Lower leg skin (tissue), 4 donors: ENCODE measurements at regions not wholly inside any gene's neighbourhood (a gene's known extent, or its start where the extent isn't known, plus 50 kb on each side); places are given as distances from the start of the nearest gene placed in this dataset.
"Not testable (repeated sequence)": the region's sequence is repeated elsewhere in the genome, so short reads cannot be mapped to it uniquely, and the experiment has no call there.

ENCODE experiments used
- DNase-seq, 2 donors: peaks; one replicate each; pipeline ENCODE4 v3.0.0-alpha.2; 2019; ENCODE audit warnings: low spot score in 2 of 2
- H3K4me3 ChIP-seq: fragments of 200-600 bp; sonication (generic); 2 replicates; pipeline ENCODE4 v1.5.1; 2017; ENCODE audit warnings: mild to moderate bottlenecking, low read depth; ENCODE audit not compliant: poor library complexity, severe bottlenecking
- POLR2A ChIP-seq, 2 donors: fragments of 450-650 bp; IDR thresholded peaks; one replicate each; pipeline ENCODE4 v1.6.1; 2016 to 2017; ENCODE audit warnings: antibody characterized with exemption in 2 of 2, mild to moderate bottlenecking in 1 of 2, moderate library complexity in 1 of 2
- WGBS, 2 donors: methylation state at CpG; one replicate each; pipeline ENCODE4 v1.1.5; 2018; 5-methylcytosine and 5-hydroxymethylcytosine counted together
- intact Hi-C: fragments of 100-400 bp; cut with DNase I; formaldehyde crosslinking; loops from one replicate; pipeline ENCODE4 v1.15.0; 2023; ENCODE audit warnings: low total_unique reads
- TF ChIP-seq, protein P1 (sequence below), 3 donors: fragments of 450-650 bp; IDR thresholded peaks; one replicate each; pipeline ENCODE4 v1.5.1; 2016; ENCODE audit warnings: antibody characterized with exemption in 3 of 3, mild to moderate bottlenecking in 3 of 3, moderate library complexity in 2 of 3

DNA sequence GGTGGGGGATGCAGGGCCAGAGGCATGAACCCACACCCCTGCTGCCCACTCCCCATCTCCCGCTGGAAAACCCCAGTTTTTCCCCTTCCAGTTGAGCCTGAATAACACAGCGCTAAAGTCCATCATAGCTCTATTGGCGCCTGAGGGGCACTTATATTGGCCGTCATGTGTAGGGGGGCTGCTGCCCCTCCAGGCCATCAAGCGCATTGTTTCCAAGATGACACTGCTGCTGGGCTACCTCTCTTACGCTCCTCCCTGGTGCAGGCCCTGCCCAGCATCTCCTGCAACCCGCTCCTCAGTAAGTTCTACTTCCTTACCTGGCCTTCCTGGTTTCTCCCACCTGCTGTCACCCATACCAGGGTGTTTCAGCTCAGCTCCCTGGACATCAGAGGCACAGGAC, 205.0 kb upstream of the RPL34 start:
- no peak overlapping the region for H3K4me3 ChIP-seq
- WGBS, 2 donors = 93 to 97% methylated on average over 7 of the region's 7 CpGs
- DNase-seq = no peak
- TF ChIP-seq POLR2A (IDR thresholded peaks at IDR 0.05) = no peak
- TF ChIP-seq, protein P1, sequence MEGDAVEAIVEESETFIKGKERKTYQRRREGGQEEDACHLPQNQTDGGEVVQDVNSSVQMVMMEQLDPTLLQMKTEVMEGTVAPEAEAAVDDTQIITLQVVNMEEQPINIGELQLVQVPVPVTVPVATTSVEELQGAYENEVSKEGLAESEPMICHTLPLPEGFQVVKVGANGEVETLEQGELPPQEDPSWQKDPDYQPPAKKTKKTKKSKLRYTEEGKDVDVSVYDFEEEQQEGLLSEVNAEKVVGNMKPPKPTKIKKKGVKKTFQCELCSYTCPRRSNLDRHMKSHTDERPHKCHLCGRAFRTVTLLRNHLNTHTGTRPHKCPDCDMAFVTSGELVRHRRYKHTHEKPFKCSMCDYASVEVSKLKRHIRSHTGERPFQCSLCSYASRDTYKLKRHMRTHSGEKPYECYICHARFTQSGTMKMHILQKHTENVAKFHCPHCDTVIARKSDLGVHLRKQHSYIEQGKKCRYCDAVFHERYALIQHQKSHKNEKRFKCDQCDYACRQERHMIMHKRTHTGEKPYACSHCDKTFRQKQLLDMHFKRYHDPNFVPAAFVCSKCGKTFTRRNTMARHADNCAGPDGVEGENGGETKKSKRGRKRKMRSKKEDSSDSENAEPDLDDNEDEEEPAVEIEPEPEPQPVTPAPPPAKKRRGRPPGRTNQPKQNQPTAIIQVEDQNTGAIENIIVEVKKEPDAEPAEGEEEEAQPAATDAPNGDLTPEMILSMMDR (IDR thresholded peaks at IDR 0.05) = no peak
- intact Hi-C loops = no loop called here

DNA sequence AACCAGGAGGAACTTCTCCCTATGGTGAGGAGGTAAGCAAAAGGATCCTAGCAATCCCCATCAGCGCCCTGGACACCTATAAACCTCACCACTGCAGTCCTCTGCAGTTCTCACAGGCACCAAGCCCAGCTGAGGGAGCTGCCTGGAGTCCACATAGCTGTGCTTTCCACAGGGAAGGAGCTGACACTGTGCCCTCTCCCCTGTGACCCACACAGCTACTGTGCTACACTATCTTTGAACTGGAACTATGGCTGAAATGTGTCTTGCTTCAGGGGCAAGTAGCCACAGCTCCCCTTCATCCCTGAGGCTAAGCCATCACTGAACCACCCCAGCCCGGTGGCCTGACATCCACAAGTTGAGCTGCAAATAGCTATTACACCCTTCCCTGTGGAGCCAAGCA, 208.5 kb upstream of the RPL34 start:
- intact Hi-C loops = no loop called here
- WGBS, 2 donors = 71 to 92% methylated on average over 1 to 2 of the region's 2 CpGs
- no peak overlapping the region for H3K4me3 ChIP-seq
- DNase-seq = no peak
- TF ChIP-seq, protein P1 (IDR thresholded peaks at IDR 0.05) = no peak

GRCh38 chr4:108409691-108410090, 210.7 kb upstream of the RPL34 start:
- DNase-seq = not testable (repeated sequence)
- WGBS, 2 donors = no CpG with 5 or more reads among the region's 36 CpGs

DNA sequence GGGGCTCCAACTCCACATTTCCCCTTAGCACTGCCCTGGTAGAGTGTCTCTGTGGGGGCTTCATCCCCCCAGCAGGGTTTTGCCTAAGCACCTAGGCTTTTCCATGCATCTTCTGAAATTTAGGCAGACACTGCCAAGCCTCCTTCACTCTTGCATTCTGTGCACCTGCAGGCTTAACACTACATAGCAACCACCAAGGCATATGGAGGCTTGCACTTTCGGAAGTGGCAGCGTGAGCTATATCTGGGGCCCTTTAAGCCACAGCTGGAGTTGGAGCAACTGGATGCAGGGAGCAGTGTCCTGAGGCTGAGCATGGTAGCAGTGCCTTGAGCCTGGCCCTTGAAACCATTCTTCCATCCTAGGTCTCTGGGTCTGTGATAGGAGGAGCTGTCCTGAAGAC, 214.8 kb upstream of the RPL34 start:
- H3K4me3 ChIP-seq = no peak overlapping the region
- DNase-seq = no peak
- WGBS, 2 donors = 88 to 95% methylated on average over 2 of the region's 2 CpGs
- TF ChIP-seq POLR2A (IDR thresholded peaks at IDR 0.05) = no peak
- TF ChIP-seq, protein P1 (IDR thresholded peaks at IDR 0.05) = no peak
- intact Hi-C loops = no loop called here

More at GRCh38 chr4:108409691-108410090, 210.7 kb upstream of the RPL34 start:
- intact Hi-C loops, H3K4me3 ChIP-seq: not testable (repeated sequence)

DNA sequence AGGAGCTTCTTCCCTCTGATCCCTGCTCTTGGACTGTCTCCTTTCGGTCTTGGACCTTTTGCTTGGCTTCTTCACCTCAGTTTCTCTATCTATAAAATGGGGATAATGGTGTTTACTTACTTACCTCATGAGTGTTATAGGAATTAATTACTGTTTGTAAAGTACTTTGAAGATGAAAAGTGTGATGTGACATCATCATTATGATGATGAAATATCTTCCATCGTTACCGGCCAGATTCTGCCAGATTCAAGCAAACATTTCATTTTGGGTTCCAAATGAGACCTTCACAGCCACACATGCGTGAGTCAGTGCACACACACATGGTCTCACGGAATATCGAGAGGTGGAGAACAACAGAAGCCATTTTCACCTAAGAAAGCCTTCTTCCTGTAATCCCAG, 220.1 kb upstream of the RPL34 start:
- intact Hi-C loops = no loop called here
- WGBS, 2 donors = 91 to 92% methylated on average over 6 of the region's 6 CpGs

DNA sequence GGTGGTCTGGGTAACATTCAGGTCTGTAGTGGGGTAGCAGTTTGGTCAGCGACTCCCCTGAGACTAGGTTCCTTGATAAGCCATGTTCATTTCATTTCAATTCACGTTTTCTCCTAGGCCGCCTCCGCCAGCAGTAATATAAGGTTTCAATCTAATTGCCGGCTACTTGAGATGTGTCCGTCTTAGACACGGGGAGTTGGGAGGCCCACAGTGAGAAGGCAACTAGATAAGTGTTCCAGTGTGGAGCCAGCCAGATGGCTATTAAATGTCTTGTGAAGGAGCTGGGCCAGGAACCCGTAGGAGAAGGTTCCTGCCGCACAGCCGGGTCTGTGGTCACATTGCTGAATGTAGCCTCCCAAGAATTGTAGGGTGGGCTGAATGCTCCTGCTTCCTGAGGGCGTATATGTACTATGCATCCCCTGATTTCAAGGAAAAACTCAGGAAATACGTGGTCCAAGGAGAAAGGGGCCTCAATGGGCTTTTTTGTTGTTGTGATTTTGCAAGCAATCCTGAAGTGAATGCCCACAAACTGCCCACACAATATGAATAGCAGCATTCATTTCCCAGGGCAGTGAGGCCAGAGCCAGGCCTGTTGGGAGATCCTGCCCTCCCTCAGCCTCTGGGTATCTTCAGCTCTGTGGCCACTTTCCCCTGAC, 220.6 kb upstream of the RPL34 start:
- TF ChIP-seq, protein P1 (IDR thresholded peaks at IDR 0.05) = no peak
- TF ChIP-seq POLR2A (IDR thresholded peaks at IDR 0.05) = no peak
- no peak overlapping the region for H3K4me3 ChIP-seq
- WGBS, 2 donors = 76 to 80% methylated on average over 12 of the region's 12 CpGs
- no peak for DNase-seq
- intact Hi-C loops = no loop called here

More for the DNA sequence above, 220.1 kb upstream of the RPL34 start:
- H3K4me3 ChIP-seq = no peak overlapping the region
- no peak for TF ChIP-seq POLR2A (IDR thresholded peaks at IDR 0.05)
- TF ChIP-seq, protein P1 (IDR thresholded peaks at IDR 0.05) = no peak
- no peak for DNase-seq
